ENCODE measurements at regions not wholly inside any gene's neighbourhood (a gene's known extent, or its start where the extent isn't known, plus 50 kb on each side); places are given as distances from the start of the nearest gene placed in this dataset.

DNA sequence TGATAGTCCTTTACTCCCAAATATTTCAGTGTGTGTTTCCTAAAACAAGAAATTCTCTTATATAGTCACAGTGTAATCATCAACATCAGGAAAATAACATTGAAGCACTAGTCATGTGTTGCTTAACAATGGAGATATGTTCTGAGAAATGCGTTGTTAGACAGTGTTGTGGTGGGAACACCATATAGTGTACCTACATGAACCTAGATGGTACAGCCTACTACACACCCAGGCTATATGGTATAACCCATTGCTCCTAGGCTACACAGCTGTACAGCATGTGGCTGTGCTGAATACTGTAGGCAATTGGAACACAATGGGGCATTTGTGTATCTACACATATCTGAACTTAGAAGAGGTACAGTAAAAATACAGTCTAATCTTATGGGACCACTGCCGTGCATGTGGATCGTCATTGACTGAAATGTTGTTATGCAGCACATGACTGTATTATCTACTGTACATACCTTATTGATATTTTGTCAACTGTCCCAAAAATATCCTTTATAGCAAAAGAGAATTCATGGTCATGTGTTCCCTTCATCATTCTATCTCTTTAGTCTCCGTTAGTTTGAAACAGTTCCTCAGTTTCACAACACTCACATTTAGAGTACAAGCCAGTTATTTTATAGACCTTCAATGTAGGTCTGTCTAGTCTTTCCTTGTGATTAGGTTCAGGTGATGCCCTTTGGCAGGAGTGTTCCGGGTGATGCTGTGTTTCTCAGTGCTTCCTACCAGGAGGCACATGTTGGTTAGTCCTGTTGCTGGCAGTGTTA is 109.7 kb downstream of the SLC25A47 start:
- no peak overlapping the region for H3K4me3 ChIP-seq (ENCODE audit: low read depth, low read length)
- DNase-seq (ENCODE audit: low read depth) = no peak
- TF ChIP-seq MYC (IDR thresholded peaks at IDR 0.05; ENCODE audit: low read depth, low read length) = no peak
- TF ChIP-seq, protein P1, sequence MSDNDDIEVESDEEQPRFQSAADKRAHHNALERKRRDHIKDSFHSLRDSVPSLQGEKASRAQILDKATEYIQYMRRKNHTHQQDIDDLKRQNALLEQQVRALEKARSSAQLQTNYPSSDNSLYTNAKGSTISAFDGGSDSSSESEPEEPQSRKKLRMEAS (IDR thresholded peaks at IDR 0.05; ENCODE audit: low read depth, low read length) = no peak

DNA sequence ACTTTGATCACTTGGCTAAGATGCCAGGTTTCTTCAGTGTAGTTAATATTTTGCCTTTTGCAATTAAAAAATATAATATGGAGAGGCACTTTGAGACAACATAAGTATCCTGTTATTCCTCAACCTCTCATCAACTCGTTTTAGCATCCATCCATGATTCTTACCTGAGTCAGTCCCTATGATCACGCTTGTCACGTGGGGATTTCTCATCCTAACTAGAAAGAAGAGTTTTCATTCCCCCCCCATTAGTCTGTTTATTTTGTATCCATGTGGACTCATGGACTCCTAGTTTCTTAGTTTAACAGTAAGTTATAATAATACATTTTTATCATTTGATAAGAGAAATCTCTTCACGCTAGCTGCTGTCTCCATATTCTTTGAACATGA is 110.3 kb downstream of the SLC25A47 start:
- TF ChIP-seq MYC (IDR thresholded peaks at IDR 0.05; ENCODE audit: low read depth, low read length) = no peak
- TF ChIP-seq POLR2A (IDR thresholded peaks at IDR 0.05; ENCODE audit: extremely low read depth, insufficient read length) = no peak
- TF ChIP-seq, protein P1 (IDR thresholded peaks at IDR 0.05; ENCODE audit: low read depth, low read length) = no peak
- TF ChIP-seq, protein P2, sequence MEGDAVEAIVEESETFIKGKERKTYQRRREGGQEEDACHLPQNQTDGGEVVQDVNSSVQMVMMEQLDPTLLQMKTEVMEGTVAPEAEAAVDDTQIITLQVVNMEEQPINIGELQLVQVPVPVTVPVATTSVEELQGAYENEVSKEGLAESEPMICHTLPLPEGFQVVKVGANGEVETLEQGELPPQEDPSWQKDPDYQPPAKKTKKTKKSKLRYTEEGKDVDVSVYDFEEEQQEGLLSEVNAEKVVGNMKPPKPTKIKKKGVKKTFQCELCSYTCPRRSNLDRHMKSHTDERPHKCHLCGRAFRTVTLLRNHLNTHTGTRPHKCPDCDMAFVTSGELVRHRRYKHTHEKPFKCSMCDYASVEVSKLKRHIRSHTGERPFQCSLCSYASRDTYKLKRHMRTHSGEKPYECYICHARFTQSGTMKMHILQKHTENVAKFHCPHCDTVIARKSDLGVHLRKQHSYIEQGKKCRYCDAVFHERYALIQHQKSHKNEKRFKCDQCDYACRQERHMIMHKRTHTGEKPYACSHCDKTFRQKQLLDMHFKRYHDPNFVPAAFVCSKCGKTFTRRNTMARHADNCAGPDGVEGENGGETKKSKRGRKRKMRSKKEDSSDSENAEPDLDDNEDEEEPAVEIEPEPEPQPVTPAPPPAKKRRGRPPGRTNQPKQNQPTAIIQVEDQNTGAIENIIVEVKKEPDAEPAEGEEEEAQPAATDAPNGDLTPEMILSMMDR (IDR thresholded peaks at IDR 0.05; ENCODE audit: low read depth, low read length) = no peak
- H3K4me3 ChIP-seq (ENCODE audit: low read depth, low read length) = no peak overlapping the region
- no peak for DNase-seq (ENCODE audit: low read depth)

DNA sequence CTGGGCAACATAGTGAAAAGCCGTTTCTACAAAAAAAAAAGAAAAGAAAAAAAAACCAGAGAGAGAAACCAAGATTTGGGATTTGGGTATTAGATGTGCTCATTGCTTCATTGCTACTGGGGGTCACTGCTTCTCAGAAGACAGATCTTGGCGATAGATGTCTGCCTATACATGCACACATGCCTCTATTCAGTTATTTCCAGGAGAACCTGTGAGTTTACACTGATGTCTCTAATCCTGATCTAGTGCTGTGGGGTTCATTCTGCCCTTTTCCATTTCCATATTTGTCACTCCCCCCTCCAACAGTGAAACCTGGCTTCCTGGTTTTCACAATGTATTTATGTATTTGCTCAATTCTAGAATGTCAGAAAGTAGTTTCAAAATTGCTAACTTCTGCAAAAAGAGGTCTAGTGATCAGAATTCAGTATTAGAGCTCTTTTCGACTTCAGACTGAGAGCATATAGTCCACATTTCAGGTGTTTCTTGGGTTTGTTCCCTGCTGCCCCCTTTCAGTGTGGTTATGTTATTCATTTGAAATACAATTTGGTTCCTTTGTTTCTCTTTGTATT is 111.0 kb downstream of the SLC25A47 start:
- H3K4me3 ChIP-seq (ENCODE audit: low read depth, low read length) = no peak overlapping the region
- DNase-seq (ENCODE audit: low read depth) = peak; percentile 16
- TF ChIP-seq, protein P1 (IDR thresholded peaks at IDR 0.05; ENCODE audit: low read depth, low read length) = no peak
- TF ChIP-seq MYC (IDR thresholded peaks at IDR 0.05; ENCODE audit: low read depth, low read length) (no peak), POLR2A (IDR thresholded peaks at IDR 0.05; ENCODE audit: extremely low read depth, insufficient read length) (no peak)
- TF ChIP-seq, protein P2 (IDR thresholded peaks at IDR 0.05; ENCODE audit: low read depth, low read length) = no peak

DNA sequence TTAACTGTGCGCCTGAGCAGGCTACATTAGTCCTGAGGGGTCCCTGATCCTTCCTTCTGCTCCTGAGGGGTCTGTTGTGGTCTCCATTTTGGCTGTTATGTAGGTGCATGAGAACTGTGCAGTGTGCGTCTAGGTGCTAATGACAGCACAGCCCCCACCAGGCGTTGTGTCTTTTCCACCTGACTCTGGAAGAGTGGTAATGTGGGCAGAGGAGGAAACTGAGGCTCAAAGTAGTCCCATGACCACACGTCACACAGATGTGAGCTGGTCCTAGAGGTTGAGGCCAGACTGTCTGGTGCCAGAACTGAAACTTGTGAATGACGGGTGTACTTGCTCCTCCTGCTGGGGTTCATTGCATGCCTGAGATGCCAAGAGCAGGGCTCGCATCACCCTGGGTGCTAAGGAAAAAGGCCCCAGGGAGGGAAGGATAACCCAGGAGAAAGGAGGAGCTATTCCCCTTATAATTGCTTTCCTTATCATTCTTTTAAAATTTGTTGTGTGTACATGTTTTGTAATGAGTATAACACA is 111.8 kb downstream of the SLC25A47 start:
- no peak for DNase-seq (ENCODE audit: low read depth)
- no peak overlapping the region for H3K4me3 ChIP-seq (ENCODE audit: low read depth, low read length)
- TF ChIP-seq, protein P2 (IDR thresholded peaks at IDR 0.05; ENCODE audit: low read depth, low read length) = no peak
- TF ChIP-seq, protein P1 (IDR thresholded peaks at IDR 0.05; ENCODE audit: low read depth, low read length) = no peak

DNA sequence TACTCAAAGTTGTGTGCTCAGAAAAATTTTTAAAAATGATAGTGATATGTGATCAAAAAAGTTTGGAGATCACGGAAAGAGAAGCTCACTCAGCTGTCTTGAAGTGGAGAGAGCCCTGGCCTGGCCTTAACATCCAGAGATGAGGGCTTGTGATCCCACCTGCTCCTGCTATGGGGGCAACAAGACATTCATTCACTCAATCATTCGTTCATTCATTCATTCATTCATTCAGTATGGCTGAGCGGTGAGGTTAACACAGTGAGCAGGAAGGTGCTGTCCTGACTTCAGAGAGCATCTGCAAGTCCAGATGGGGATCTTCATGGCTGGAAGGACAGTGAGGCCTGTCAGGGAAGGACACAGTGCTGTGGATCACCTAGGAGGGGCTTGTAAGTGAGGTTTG is 112.3 kb downstream of the SLC25A47 start:
- TF ChIP-seq, protein P1 (IDR thresholded peaks at IDR 0.05; ENCODE audit: low read depth, low read length) = no peak
- TF ChIP-seq, protein P2 (IDR thresholded peaks at IDR 0.05; ENCODE audit: low read depth, low read length) = no peak
- TF ChIP-seq POLR2A (IDR thresholded peaks at IDR 0.05; ENCODE audit: extremely low read depth, insufficient read length) = no peak
- no peak for TF ChIP-seq MYC (IDR thresholded peaks at IDR 0.05; ENCODE audit: low read depth, low read length)
- DNase-seq (ENCODE audit: low read depth) = no peak
- H3K4me3 ChIP-seq (ENCODE audit: low read depth, low read length) = no peak overlapping the region

DNA sequence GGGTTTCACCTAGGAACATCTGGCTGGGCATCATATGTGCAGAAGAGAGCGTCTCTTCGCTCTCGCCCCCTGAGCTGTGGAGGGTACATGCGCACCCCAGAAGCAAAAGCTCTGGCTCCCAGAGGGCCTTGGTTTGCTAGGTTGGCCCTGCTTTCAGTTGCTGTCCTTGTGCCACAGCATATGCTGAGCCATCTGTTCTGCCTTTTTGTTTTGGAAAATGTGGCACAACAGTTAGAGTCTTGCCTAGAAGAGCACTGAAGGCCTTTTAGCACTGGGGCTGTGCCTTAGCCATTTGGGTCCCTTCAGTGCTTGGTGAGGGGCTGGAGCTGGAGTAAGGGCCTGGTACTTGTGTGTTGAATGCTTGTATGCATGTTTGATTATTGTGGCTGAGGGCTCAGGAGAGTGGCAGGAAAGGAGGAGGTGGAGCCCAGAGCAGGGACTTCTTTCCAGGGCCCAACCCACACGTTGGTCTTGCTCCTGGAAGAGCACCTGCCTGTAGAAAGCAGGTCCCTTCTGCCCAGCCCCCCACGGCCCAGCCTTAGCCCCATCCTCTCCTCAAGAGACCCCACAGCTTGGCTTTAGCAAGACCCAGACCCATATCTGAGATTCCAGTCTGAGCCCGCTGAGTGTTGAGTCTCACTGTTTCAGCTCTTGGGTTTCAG is 113.7 kb downstream of the SLC25A47 start:
- no peak for DNase-seq (ENCODE audit: low read depth)
- H3K4me3 ChIP-seq (ENCODE audit: low read depth, low read length) = no peak overlapping the region
- no peak for TF ChIP-seq MYC (IDR thresholded peaks at IDR 0.05; ENCODE audit: low read depth, low read length)
- TF ChIP-seq, protein P2 (IDR thresholded peaks at IDR 0.05; ENCODE audit: low read depth, low read length) = no peak
